ENCODE measurements at regions not wholly inside any gene's neighbourhood (a gene's known extent, or its start where the extent isn't known, plus 50 kb on each side); places are given as distances from the start of the nearest gene placed in this dataset.

DNA sequence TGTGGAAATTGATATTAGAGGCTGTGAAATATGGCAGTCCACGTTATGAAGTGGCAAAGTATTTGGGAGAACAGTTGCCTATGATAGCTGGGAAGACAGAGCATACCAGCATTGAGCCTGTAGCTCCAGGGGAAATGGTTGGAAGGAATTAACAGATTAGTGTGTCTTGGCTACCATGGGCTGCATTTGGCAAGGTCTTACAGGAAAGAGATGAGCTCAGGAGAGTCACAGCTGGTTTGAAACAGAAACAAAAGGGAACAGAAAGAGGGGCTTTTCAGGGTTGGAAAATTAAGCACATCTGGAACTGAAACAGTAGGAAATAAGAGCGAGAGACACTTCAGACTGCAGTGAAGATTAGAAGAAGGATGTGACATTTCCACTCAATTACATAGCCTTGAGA, 141.7 kb downstream of the FBLN2 start:
- DNase-seq = no peak

GRCh38 chr3:13689373-13690260, 140.7 kb downstream of the FBLN2 start:
- DNase-seq = no peak

GRCh38 chr3:13688824-13689223, 139.9 kb downstream of the FBLN2 start:
- no peak for DNase-seq

GRCh38 chr3:13688034-13688433, 139.1 kb downstream of the FBLN2 start:
- DNase-seq = no peak
